GM12892 (cell line): ENCODE measurements at regions not wholly inside any gene's neighbourhood (a gene's known extent, or its start where the extent isn't known, plus 50 kb on each side); places are given as distances from the start of the nearest gene placed in this dataset.

ENCODE experiments used
- POLR2A ChIP-seq: IDR thresholded peaks from 2 replicates; pipeline ENCODE4 v1.6.1; 2011; ENCODE audit warnings: low read depth, low read length, control low read depth
- POLR2AphosphoS5 ChIP-seq: IDR thresholded peaks from 2 replicates; pipeline ENCODE4 v1.6.1; 2011; ENCODE audit warnings: low read depth, low read length, control low read depth
- TAF1 ChIP-seq: IDR thresholded peaks from 2 replicates; pipeline ENCODE4 v1.6.1; 2011; ENCODE audit warnings: low read depth, mild to moderate bottlenecking, control low read depth, low read length, borderline replicate concordance

GRCh38 chr6:140729521-140729920 is 1355.1 kb upstream of the CITED2 start:
- TF ChIP-seq POLR2A, result no peak
- no peak for TF ChIP-seq POLR2AphosphoS5
- TF ChIP-seq TAF1, result no peak
